ENCODE measurements at regions not wholly inside any gene's neighbourhood (a gene's known extent, or its start where the extent isn't known, plus 50 kb on each side); places are given as distances from the start of the nearest gene placed in this dataset.

- DNase-seq, result no peak
Observed at GRCh38 chr3:40969341-40969740, 230.0 kb upstream of the CTNNB1 start.

GRCh38 chr3:40969756-40970466, 229.4 kb upstream of the CTNNB1 start:
- no peak for DNase-seq

GRCh38 chr3:40971191-40972168, 227.8 kb upstream of the CTNNB1 start:
- DNase-seq, result no peak

- DNase-seq, result no peak
Observed at GRCh38 chr3:40972350-40972749, 227.0 kb upstream of the CTNNB1 start.

- DNase-seq, result no peak
Observed at GRCh38 chr3:40973141-40973540, 226.2 kb upstream of the CTNNB1 start.

GRCh38 chr3:40975711-40976121, 223.6 kb upstream of the CTNNB1 start:
- DNase-seq, result no peak

- DNase-seq, result no peak
Observed at GRCh38 chr3:40976241-40976640, 223.1 kb upstream of the CTNNB1 start.

GRCh38 chr3:40978442-40978841, 220.9 kb upstream of the CTNNB1 start:
- DNase-seq, result no peak

GRCh38 chr3:40979962-40980361, 219.3 kb upstream of the CTNNB1 start:
- DNase-seq, result no peak

- no peak for DNase-seq
Observed at GRCh38 chr3:40980467-40980866, 218.8 kb upstream of the CTNNB1 start.

GRCh38 chr3:40985195-40985594, 214.1 kb upstream of the CTNNB1 start:
- no peak for DNase-seq

- DNase-seq, result no peak
Observed at GRCh38 chr3:40988468-40988867, 210.8 kb upstream of the CTNNB1 start.

GRCh38 chr3:40989141-40990061, 209.9 kb upstream of the CTNNB1 start:
- no peak for DNase-seq

GRCh38 chr3:40990062-40990456, 209.2 kb upstream of the CTNNB1 start:
- no peak for DNase-seq

GRCh38 chr3:40992023-40992422, 207.3 kb upstream of the CTNNB1 start:
- DNase-seq, result no peak

GRCh38 chr3:40994611-40995010, 204.7 kb upstream of the CTNNB1 start:
- DNase-seq, result no peak

- DNase-seq, result no peak
Observed at GRCh38 chr3:40995271-40995670, 204.0 kb upstream of the CTNNB1 start.

GRCh38 chr3:40996382-40996781, 202.9 kb upstream of the CTNNB1 start:
- no peak for DNase-seq

- no peak for DNase-seq
Observed at GRCh38 chr3:40996827-40997710, 202.2 kb upstream of the CTNNB1 start.

GRCh38 chr3:40997711-40998519, 201.4 kb upstream of the CTNNB1 start:
- no peak for DNase-seq

GRCh38 chr3:40999682-41000081, 199.6 kb upstream of the CTNNB1 start:
- no peak for DNase-seq

Data from SHP77 (cell line).